OCI-LY1 (cell line): ENCODE measurements at regions not wholly inside any gene's neighbourhood (a gene's known extent, or its start where the extent isn't known, plus 50 kb on each side); places are given as distances from the start of the nearest gene placed in this dataset.

Experiments
- H2AFZ ChIP-seq: fragments of 200-600 bp; sonication (generic), shearing (Covaris generic); 2 replicates; pipeline ENCODE4 v1.6.0; 2014; ENCODE audit warnings: antibody characterized with exemption, mild to moderate bottlenecking, low read length
- H3F3A ChIP-seq: fragments of 200-600 bp; sonication (generic), shearing (Covaris generic); 2 replicates; pipeline ENCODE4 v1.6.0; 2014; ENCODE audit warnings: mild to moderate bottlenecking, antibody characterized with exemption, low read length, moderate library complexity; ENCODE audit not compliant: insufficient read depth
- H3K27ac ChIP-seq: fragments of 200-600 bp; sonication (generic); 2 replicates; pipeline ENCODE4 v1.5.1; 2014; ENCODE audit warnings: low read length, mixed run types, mild to moderate bottlenecking, low read depth; ENCODE audit not compliant: poor library complexity, severe bottlenecking
- H3K27me3 ChIP-seq: fragments of 200-600 bp; sonication (generic); 2 replicates; pipeline ENCODE4 v1.6.0; 2014; ENCODE audit warnings: antibody characterized with exemption, mild to moderate bottlenecking, low read length, moderate library complexity; ENCODE audit not compliant: insufficient read depth
- H3K36me3 ChIP-seq: fragments of 200-600 bp; sonication (generic); 2 replicates; pipeline ENCODE4 v1.6.1; 2014; ENCODE audit warnings: mild to moderate bottlenecking, antibody characterized with exemption, low read length, moderate library complexity, mixed read lengths; ENCODE audit not compliant: insufficient read depth
- H3K4me1 ChIP-seq: fragments of 200-600 bp; sonication (generic); 2 replicates; pipeline ENCODE4 v1.5.1; 2014; ENCODE audit warnings: mild to moderate bottlenecking, low read length, moderate library complexity; ENCODE audit not compliant: insufficient read depth, severe bottlenecking
- H3K4me2 ChIP-seq: fragments of 200-600 bp; sonication (generic), shearing (Covaris generic); 2 replicates; pipeline ENCODE4 v1.6.1; 2014; ENCODE audit warnings: low read length
- H3K4me3 ChIP-seq: fragments of 200-600 bp; sonication (generic); 2 replicates; pipeline ENCODE4 v1.5.1; 2014; ENCODE audit warnings: low read length, low read depth, mild to moderate bottlenecking, mixed read lengths; ENCODE audit not compliant: poor library complexity, severe bottlenecking
- H3K79me2 ChIP-seq: fragments of 200-600 bp; shearing (Covaris generic); 2 replicates; pipeline ENCODE4 v1.6.1; 2016; ENCODE audit warnings: mixed run types, low read length, mixed read lengths; ENCODE audit not compliant: insufficient read depth
- H3K9ac ChIP-seq: fragments of 200-600 bp; sonication (generic), shearing (Covaris generic); 2 replicates; pipeline ENCODE4 v1.6.1; 2014; ENCODE audit warnings: mild to moderate bottlenecking, low read length, mixed read lengths
- H3K9me2 ChIP-seq: fragments of 200-600 bp; sonication (generic), shearing (Covaris generic); 2 replicates; pipeline ENCODE4 v1.6.1; 2014; ENCODE audit warnings: low read depth, mild to moderate bottlenecking, low read length, mixed read lengths
- H3K9me3 ChIP-seq: fragments of 200-600 bp; shearing (Covaris generic); 2 replicates; pipeline ENCODE4 v1.6.1; 2014; ENCODE audit warnings: low read length, mixed read lengths
- H4K20me1 ChIP-seq: fragments of 200-600 bp; sonication (generic), shearing (Covaris generic); 2 replicates; pipeline ENCODE4 v1.6.0; 2016; ENCODE audit warnings: mild to moderate bottlenecking, low read length; ENCODE audit not compliant: insufficient read depth
- EZH2 ChIP-seq: fragments of 200-600 bp; sonication (generic), shearing (Covaris generic); IDR thresholded peaks from 2 replicates; pipeline ENCODE4 v1.8.0; 2017; ENCODE audit warnings: borderline replicate concordance, mixed run types, mild to moderate bottlenecking, antibody characterized with exemption, low read length, moderate library complexity, mixed read lengths
- TF ChIP-seq, protein P1 (sequence below): fragments of 200-600 bp; sonication (generic), shearing (Covaris generic); IDR thresholded peaks from 2 replicates; pipeline ENCODE4 v1.5.1; 2017; ENCODE audit warnings: mild to moderate bottlenecking, antibody characterized with exemption, low read length, moderate library complexity, mixed read lengths

- no peaks in the 10 kb centered on the region for H3F3A ChIP-seq
- H3K9ac ChIP-seq = no peak overlapping the region
- H2AFZ ChIP-seq = no peak overlapping the region
- TF ChIP-seq EZH2 = no peak
- TF ChIP-seq, protein P1, sequence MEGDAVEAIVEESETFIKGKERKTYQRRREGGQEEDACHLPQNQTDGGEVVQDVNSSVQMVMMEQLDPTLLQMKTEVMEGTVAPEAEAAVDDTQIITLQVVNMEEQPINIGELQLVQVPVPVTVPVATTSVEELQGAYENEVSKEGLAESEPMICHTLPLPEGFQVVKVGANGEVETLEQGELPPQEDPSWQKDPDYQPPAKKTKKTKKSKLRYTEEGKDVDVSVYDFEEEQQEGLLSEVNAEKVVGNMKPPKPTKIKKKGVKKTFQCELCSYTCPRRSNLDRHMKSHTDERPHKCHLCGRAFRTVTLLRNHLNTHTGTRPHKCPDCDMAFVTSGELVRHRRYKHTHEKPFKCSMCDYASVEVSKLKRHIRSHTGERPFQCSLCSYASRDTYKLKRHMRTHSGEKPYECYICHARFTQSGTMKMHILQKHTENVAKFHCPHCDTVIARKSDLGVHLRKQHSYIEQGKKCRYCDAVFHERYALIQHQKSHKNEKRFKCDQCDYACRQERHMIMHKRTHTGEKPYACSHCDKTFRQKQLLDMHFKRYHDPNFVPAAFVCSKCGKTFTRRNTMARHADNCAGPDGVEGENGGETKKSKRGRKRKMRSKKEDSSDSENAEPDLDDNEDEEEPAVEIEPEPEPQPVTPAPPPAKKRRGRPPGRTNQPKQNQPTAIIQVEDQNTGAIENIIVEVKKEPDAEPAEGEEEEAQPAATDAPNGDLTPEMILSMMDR = no peak
- H3K4me1 ChIP-seq = no peaks in the 10 kb centered on the region
- no peaks in the 10 kb centered on the region for H3K79me2 ChIP-seq
- no peak overlapping the region for H3K4me3 ChIP-seq
- no peaks in the 10 kb centered on the region for H3K9me2 ChIP-seq
- H3K27ac ChIP-seq = no peak overlapping the region
- H3K9me3 ChIP-seq = no peaks in the 10 kb centered on the region
- H3K36me3 ChIP-seq = no peaks in the 10 kb centered on the region
- H4K20me1 ChIP-seq = no peaks in the 10 kb centered on the region
- H3K4me2 ChIP-seq = no peak overlapping the region
- H3K27me3 ChIP-seq = no peaks in the 10 kb centered on the region
Observed at GRCh38 chr3:87349833-87350232, 73.4 kb upstream of the POU1F1 start.

GRCh38 chr3:87336761-87337160, 60.4 kb upstream of the POU1F1 start:
- no peak overlapping the region for H3K4me3 ChIP-seq
- no peak overlapping the region for H3K27ac ChIP-seq
- H3K9ac ChIP-seq = no peak overlapping the region
- H3K79me2 ChIP-seq = no peaks in the 10 kb centered on the region
- H3K4me1 ChIP-seq = no peaks in the 10 kb centered on the region
- no peaks in the 10 kb centered on the region for H3K9me3 ChIP-seq
- TF ChIP-seq, protein P1 = no peak
- no peak for TF ChIP-seq EZH2
- no peak overlapping the region for H3K4me2 ChIP-seq
- no peaks in the 10 kb centered on the region for H3F3A ChIP-seq
- H3K27me3 ChIP-seq = no peaks in the 10 kb centered on the region
- no peaks in the 10 kb centered on the region for H3K9me2 ChIP-seq
- no peaks in the 10 kb centered on the region for H3K36me3 ChIP-seq
- no peak overlapping the region for H2AFZ ChIP-seq
- no peaks in the 10 kb centered on the region for H4K20me1 ChIP-seq

DNA sequence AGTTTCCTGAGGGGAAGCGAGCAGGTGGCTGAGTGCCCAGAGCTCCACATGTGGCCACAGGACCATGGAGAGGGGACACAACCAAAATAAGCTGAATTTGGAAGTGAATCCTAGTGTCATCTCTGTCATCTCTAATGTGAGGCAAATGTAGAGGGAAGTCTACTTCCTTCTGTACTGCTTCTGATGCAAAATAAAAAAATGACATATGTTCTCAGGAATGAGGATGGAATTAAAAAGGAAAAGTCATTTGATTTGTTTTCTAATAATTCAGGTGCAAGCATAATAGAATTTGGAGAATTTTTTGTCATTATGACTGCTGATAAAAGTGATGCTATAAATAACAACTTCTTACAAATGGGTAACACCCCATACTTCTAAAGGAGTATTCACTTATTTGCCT, 59.5 kb upstream of the POU1F1 start:
- no peak overlapping the region for H3K4me3 ChIP-seq
- H3F3A ChIP-seq = no peaks in the 10 kb centered on the region
- H3K79me2 ChIP-seq = no peaks in the 10 kb centered on the region
- no peaks in the 10 kb centered on the region for H3K27me3 ChIP-seq
- no peak overlapping the region for H2AFZ ChIP-seq
- H3K9me3 ChIP-seq = no peaks in the 10 kb centered on the region
- no peak overlapping the region for H3K27ac ChIP-seq
- H3K36me3 ChIP-seq = no peaks in the 10 kb centered on the region
- H3K9me2 ChIP-seq = no peaks in the 10 kb centered on the region
- H3K4me2 ChIP-seq = no peak overlapping the region
- TF ChIP-seq, protein P1 = no peak
- TF ChIP-seq EZH2 = no peak
- no peak overlapping the region for H3K9ac ChIP-seq
- H3K4me1 ChIP-seq = no peaks in the 10 kb centered on the region
- no peaks in the 10 kb centered on the region for H4K20me1 ChIP-seq
